ENCODE measurements at regions not wholly inside any gene's neighbourhood (a gene's known extent, or its start where the extent isn't known, plus 50 kb on each side); places are given as distances from the start of the nearest gene placed in this dataset.

- H2AK5ac ChIP-seq (ENCODE audit: low read depth, low read length): no peak overlapping the region
- H3K4me1 ChIP-seq (ENCODE audit: control insufficient read depth, insufficient read depth, low read length): no peaks in the 10 kb centered on the region
- H3K4ac ChIP-seq (ENCODE audit: low read depth, low read length): no peak overlapping the region
- H3K23ac ChIP-seq (ENCODE audit: low read depth, low read length): no peak overlapping the region
- ATAC-seq (ENCODE audit: low read depth) (no peak), DNase-seq (no peak)
- no peak overlapping the region for H4K8ac ChIP-seq (ENCODE audit: low read depth in 2 of 2, low read length in 2 of 2)
- TF ChIP-seq MAFK (IDR thresholded peaks at IDR 0.05; ENCODE audit: low read depth, low read length): no peak
- TF ChIP-seq FOS (IDR thresholded peaks at IDR 0.05; ENCODE audit: low read depth, low read length): no peak
- TF ChIP-seq RAD21 (IDR thresholded peaks at IDR 0.05; ENCODE audit: low read length): no peak
- no peak for TF ChIP-seq CTCF (conservative IDR thresholded peaks at IDR 0.05; ENCODE audit: low read depth, low read length)
- TF ChIP-seq USF2 (IDR thresholded peaks at IDR 0.05; ENCODE audit: low read depth, low read length): no peak
- no peak for TF ChIP-seq MAZ (IDR thresholded peaks at IDR 0.05; ENCODE audit: borderline replicate concordance, low read depth, low read length)
- no peak for TF ChIP-seq BHLHE40 (IDR thresholded peaks at IDR 0.05; ENCODE audit: low read depth, low read length)
- TF ChIP-seq POLR2A (IDR thresholded peaks at IDR 0.05; ENCODE audit: low read depth, low read length): no peak
- no peak for TF ChIP-seq RCOR1 (IDR thresholded peaks at IDR 0.05; ENCODE audit: insufficient replicate concordance, low read length)
- no peak for TF ChIP-seq RFX5 (IDR thresholded peaks at IDR 0.05; ENCODE audit: low read depth, low read length)
- TF ChIP-seq CHD1 (IDR thresholded peaks at IDR 0.05; ENCODE audit: low read depth, low read length): no peak
- TF ChIP-seq ELK1 (IDR thresholded peaks at IDR 0.05; ENCODE audit: borderline replicate concordance, low read depth, low read length): no peak
- TF ChIP-seq SMC3 (IDR thresholded peaks at IDR 0.05; ENCODE audit: low read depth, low read length): no peak
- no peak for TF ChIP-seq CEBPB (IDR thresholded peaks at IDR 0.05; ENCODE audit: low read depth, low read length)
- TF ChIP-seq NFE2L2 (IDR thresholded peaks at IDR 0.05; ENCODE audit: low read depth, low read length): no peak
- no peak for TF ChIP-seq MXI1 (IDR thresholded peaks at IDR 0.05; ENCODE audit: borderline replicate concordance, low read depth, low read length)
- H3K27ac ChIP-seq (ENCODE audit: insufficient read depth, low read length): no peak overlapping the region
- H3K18ac ChIP-seq (ENCODE audit: low read depth, low read length): no peak overlapping the region
- intact Hi-C loops (cut with micrococcal nuclease): no loop called here
- H2BK15ac ChIP-seq (ENCODE audit: low read depth, low read length): no peak overlapping the region
- H3K27me3 ChIP-seq (ENCODE audit: control insufficient read depth, insufficient read depth, low read length): peaks cover 21% of the 10 kb centered on the region
- H4K91ac ChIP-seq (ENCODE audit: insufficient read depth, low read depth, low read length): no peak overlapping the region
- no peak overlapping the region for H2AFZ ChIP-seq (replicated peaks; ENCODE audit: low read length, poor library complexity)
- H3K4me3 ChIP-seq (ENCODE audit: insufficient read depth, low read depth, low read length): no peak overlapping the region
- in situ Hi-C loops (cut with MboI; ENCODE audit: low sequenced_read_pairs): no loop called here
- WGBS, 2 experiments (ENCODE audit: extremely low coverage in 2 of 2, insufficient read length in 1 of 2): no CpG with 5 or more reads among the region's 2 CpGs
- H3K9me1 ChIP-seq (ENCODE audit: insufficient read depth, low read length): 0 out of 2 replicates have a peak, but pooled peaks cover 5% of the 10 kb centered on the region
- H2BK5ac ChIP-seq (ENCODE audit: low read depth, low read length, poor library complexity, severe bottlenecking): no peak overlapping the region
- no peaks in the 10 kb centered on the region for H3K79me1 ChIP-seq (ENCODE audit: low read depth in 1 of 2, low read length in 2 of 2)
- H3K9ac ChIP-seq (ENCODE audit: low read depth, low read length): no peak overlapping the region
- ChIA-PET CTCF (interaction anchor here (0.6 kb wide), 1 partner anchor 219 kb away, joined by 6 read pairs; no protein-coding TSS in a partner anchor), POLR2A (ENCODE audit: unreplicated experiment) (no interaction called here)
- H3K56ac ChIP-seq (ENCODE audit: extremely low read depth, insufficient read depth, low read length): no peak overlapping the region
- H4K5ac ChIP-seq (ENCODE audit: low read depth, low read length): no peak overlapping the region
- no peaks in the 10 kb centered on the region for H3K9me3 ChIP-seq (ENCODE audit: control insufficient read depth, insufficient read depth, low read length)
- H2AK9ac ChIP-seq (replicated peaks; ENCODE audit: low read depth, low read length, poor library complexity): no peak overlapping the region
- dilution Hi-C loops (cut with HindIII; ENCODE audit: low sequenced_read_pairs, unreplicated experiment): no loop called here
- H3K4me2 ChIP-seq (ENCODE audit: low read depth, low read length): no peak overlapping the region
- no peaks in the 10 kb centered on the region for H4K20me1 ChIP-seq (ENCODE audit: insufficient read depth, low read length)
- H2BK120ac ChIP-seq (ENCODE audit: low read depth, low read length): no peak overlapping the region
- H2BK20ac ChIP-seq (ENCODE audit: low read depth, low read length): no peak overlapping the region
- no TSS peak for BruUV-seq (replicated peaks)
- H3K14ac ChIP-seq (replicated peaks; ENCODE audit: low read depth, low read length): no peak overlapping the region
- no peaks in the 10 kb centered on the region for H3K36me3 ChIP-seq (ENCODE audit: control insufficient read depth, insufficient read depth, low read length)
Observed at GRCh38 chr17:37836593-37836992, 87.6 kb upstream of the TBC1D3K start.
